ENCODE measurements at regions not wholly inside any gene's neighbourhood (a gene's known extent, or its start where the extent isn't known, plus 50 kb on each side); places are given as distances from the start of the nearest gene placed in this dataset.

GRCh38 chr18:27394687-27395086 is 209.6 kb upstream of the CHST9 start:
- Histone ChIP-seq H3K9me1 (replicated peaks; ENCODE audit: control insufficient read depth, extremely low read depth, insufficient read depth, low read length) (no peaks in the 10 kb centered on the region), H3K36me3 (ENCODE audit: control insufficient read depth in 2 of 2, extremely low read depth in 1 of 2, insufficient read depth in 2 of 2, low read length in 2 of 2) (no peaks in the 10 kb centered on the region), H2AFZ (ENCODE audit: low read depth, low read length) (no peak overlapping the region), H3K9ac (replicated peaks; ENCODE audit: extremely low read depth, insufficient read depth, low read length) (no peak overlapping the region), H3K9me3 (replicated peaks; ENCODE audit: control insufficient read depth, insufficient read depth, low read length) (no peaks in the 10 kb centered on the region), H3K4me2 (ENCODE audit: insufficient read depth, low read length) (no peak overlapping the region), H3K79me2 (ENCODE audit: control insufficient read depth, insufficient read depth, low read length) (no peaks in the 10 kb centered on the region), H4K20me1 (replicated peaks; ENCODE audit: control insufficient read depth, extremely low read depth, insufficient read depth, low read length) (no peaks in the 10 kb centered on the region), H3K4me1 (ENCODE audit: control insufficient read depth, extremely low read depth, insufficient read depth, low read length) (no peaks in the 10 kb centered on the region), H3K27ac (ENCODE audit: insufficient read depth, low read depth, low read length) (no peak overlapping the region), H3K27me3 (ENCODE audit: control insufficient read depth in 2 of 2, insufficient read depth in 2 of 2, low read length in 2 of 2) (no peaks in the 10 kb centered on the region), H3K4me3 (replicated peaks in 1 of 3; ENCODE audit: insufficient read depth in 1 of 3, low read depth in 1 of 3, low read length in 3 of 3) (no peak overlapping the region)
- DNase-seq (ENCODE audit: low read depth, low spot score) (no peak), FAIRE-seq (no peak)
- POLR2A ChIA-PET: no interaction called here
- dilution Hi-C loops (cut with MboI; ENCODE audit: extremely low pct_ligation_motif_present, low sequenced_read_pairs) (no loop called here), intact Hi-C loops (cut with micrococcal nuclease) (no loop called here)
- TF ChIP-seq POLR2AphosphoS5 (IDR thresholded peaks at IDR 0.05; ENCODE audit: insufficient read depth, low read depth, low read length) (no peak), CTCF (IDR thresholded peaks at IDR 0.05; ENCODE audit: extremely low read depth in 1 of 2, insufficient read depth in 1 of 2, low read depth in 1 of 2, low read length in 2 of 2) (no peak), FOS (IDR thresholded peaks at IDR 0.05; ENCODE audit: borderline replicate concordance, insufficient read depth, low read length) (no peak), JUN (IDR thresholded peaks at IDR 0.05; ENCODE audit: borderline replicate concordance, insufficient read depth, insufficient read length, low read depth) (no peak), GATA2 (IDR thresholded peaks at IDR 0.05; ENCODE audit: insufficient read depth, insufficient read length, low read depth, low read length) (no peak), POLR2A (IDR thresholded peaks at IDR 0.05; ENCODE audit: low read depth, low read length) (no peak), MAX (IDR thresholded peaks at IDR 0.05; ENCODE audit: insufficient read depth, insufficient read length) (no peak), MYC (IDR thresholded peaks at IDR 0.05; ENCODE audit: low read depth, low read length) (no peak), EZH2 (IDR thresholded peaks at IDR 0.05; ENCODE audit: borderline replicate concordance, low read depth, low read length, severe bottlenecking) (no peak)
- no TSS peak for BruUV-seq (replicated peaks)
- CTCF ChIA-PET: no interaction called here
